DMS153 (cell line): ENCODE measurements at regions not wholly inside any gene's neighbourhood (a gene's known extent, or its start where the extent isn't known, plus 50 kb on each side); places are given as distances from the start of the nearest gene placed in this dataset.

Experiments
- DNase-seq: peaks from one replicate; lab custom pipeline; 2025; lab: John Stamatoyannopoulos, UW

DNA sequence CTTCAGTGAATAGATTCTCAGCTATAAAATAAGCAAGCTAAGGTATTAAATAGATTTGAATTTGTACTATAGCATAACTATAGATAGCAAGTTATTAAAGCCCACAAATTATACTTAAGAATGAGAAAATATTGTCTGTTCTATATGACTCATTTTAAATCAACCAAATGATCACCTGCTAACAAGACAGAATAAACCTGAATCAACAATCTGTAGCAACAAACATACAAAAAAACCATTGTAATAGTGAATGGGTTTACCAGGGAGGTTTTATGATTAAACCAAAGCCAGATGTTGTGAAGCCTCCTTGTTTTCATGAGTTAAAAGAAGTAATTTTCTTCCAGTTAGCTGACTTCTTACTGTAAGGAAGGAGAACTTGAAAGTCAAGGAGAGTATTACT lies 71.9 kb upstream of the HTR1B start:
- no peak for DNase-seq

DNA sequence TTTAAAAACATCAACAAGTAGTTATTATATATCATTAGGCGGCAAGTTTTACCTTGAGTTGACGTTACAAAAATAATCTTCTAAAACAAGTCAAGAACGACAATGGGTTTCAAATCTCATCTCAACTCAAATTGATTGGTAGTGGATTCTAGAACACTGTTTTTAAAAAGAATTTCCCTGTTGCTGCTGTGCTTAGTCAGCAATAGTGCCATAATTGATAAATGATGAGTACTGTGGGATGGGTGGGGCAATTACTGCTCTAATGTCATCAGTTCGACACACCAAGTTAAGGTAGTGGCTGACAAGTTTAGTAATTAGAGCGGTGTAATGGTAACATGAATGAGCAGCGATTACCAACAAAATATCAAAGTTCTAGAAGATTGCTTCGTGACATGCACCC lies 73.4 kb upstream of the HTR1B start:
- DNase-seq: no peak

DNA sequence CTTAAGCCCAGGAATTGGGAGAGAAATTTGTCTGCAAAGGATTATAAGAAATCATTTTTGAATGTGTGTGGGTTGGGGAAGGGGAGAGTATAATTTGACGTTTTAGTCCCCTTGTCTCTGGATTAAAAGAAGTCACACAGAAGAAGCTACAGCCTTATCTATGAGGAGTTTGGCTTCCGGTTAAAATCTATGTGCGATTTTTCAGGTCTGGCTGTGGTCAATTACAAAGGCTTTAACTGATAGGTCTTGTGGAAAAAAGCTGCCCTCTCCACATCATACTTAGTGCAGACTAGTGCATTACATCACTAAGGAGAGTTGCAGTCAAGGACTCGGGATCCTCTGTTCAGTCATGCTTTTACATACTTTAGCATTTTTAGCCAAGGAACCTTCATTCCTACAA lies 80.3 kb upstream of the HTR1B start:
- DNase-seq: no peak

DNA sequence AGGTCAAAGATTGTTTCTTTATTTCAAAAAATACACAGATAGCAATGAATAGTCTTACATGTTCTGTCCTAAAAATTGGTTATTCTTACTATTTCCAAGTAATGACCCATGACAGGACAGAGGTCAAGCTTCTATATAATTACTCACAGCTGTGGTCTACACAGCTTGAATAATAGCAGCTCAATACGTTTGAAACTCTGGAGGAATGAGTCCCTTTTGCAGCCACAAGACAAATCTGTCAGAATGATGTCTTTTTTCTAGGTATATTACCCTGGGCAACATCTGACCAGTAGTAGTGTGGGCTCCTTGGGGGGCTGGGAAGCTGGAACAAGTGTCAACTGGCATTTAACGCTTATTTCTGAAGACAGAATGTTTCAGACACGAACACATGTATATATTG lies 84.9 kb upstream of the HTR1B start:
- DNase-seq: no peak

DNA sequence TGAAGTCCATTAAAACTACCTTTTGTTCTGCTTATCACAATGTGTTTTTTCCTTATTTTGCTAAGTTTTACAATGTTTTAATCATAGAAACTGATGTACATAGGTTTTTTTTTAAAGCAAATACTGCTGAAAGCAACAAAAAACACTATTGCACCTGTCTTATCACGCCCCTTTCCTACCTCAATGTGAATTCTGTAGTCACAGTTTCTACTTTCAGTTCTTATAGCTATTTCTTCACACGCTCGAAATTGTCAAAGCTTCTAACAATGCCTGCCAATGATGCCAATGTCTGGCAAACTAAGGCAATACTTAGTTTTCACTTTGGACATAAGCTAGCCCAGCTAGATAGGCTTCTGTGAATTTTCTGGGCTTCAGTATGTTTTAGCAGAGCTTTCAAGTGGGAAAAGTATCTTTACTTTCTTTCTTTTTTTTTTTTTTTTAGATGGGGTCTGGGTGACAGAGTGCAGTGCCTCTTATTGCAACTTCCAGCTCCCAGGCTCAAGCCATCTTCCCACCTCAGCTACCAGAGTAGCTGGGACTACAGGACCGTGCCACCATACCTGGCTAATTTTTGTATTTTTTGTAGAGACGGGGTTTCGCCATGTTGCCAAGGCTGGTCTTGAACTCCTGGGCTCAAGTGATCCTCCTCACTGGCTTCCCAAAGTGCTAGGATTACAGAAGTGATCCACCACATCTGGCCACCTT lies 85.5 kb upstream of the HTR1B start:
- no peak for DNase-seq

DNA sequence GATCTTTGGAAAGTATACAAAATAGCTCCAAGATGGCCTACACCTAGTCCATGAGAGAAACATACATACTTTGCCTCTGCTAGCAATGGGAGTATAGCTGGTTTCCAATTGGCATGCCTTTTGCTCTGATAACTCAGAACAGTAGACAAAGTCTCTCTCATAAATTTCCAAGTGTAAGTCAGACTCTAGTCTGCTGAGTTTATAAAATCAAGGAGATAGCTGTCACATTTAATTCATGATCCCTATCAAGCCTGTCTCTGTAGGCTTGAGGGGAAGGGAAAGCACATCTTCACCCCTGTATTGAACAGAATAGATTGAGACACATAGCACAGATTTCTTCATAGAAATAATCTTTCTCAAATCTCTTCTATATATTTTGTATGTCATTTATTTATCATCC lies 87.8 kb upstream of the HTR1B start:
- DNase-seq: no peak

GRCh38 chr6:77561768-77562314 lies 91.0 kb upstream of the MEI4 start:
- DNase-seq: peak; percentile 90

DNA sequence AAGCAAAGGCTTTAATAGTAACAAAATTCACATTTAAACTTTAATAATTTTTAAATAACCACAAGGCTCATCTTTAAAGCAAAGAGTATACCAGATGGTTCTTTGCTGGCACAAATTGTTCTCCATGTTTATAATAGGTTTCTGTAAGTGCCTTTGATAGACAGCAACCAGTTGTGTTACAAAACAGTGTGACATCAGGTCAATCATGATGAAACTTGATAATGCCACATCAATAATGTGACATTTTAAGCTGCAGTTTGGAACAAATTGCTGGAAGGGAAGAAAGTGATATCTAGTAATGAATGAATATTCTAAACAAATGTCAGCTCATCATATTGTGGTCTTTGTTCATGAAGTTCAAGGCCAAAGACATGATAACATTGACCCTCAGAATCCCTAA lies 87.5 kb upstream of the MEI4 start:
- DNase-seq: no peak

DNA sequence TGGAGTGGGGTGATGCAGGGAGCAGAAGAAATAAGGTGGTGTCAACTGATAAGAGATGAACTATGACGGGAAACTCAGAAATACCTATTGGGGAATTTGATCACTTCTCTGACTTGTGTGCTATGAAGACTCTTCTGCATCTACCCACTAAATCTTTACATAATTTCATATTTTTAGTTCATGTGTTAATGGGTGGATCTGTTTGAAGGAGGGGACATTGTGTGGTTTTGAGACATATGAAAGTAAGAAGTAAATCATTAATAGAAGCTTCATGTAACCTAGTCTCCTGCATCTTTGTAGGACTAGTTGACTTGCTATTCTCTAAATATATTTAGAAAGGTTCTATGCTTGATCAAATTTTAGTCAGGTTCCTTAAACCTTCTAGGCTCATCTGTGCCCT lies 86.6 kb upstream of the MEI4 start:
- DNase-seq: no peak

DNA sequence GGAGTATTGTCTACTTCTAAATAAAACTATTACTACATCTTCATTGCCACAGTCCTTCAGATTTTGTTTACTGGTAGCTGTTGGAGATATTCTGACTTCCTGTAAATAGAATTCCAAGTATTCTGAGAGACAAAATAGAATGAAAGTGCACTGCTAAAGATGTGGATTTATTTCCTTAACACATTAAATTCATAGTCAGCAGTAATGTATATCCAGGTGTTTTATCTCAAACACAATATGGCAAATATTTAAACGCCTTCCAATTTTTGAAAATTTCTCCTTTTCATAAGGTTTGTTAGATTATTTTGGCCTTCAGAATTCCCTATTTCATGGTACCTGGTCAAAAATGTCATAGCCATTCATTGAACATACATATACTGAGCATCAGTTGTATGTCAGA lies 84.3 kb upstream of the MEI4 start:
- DNase-seq: no peak

- no peak for DNase-seq
Observed at GRCh38 chr6:77573843-77574242, 79.0 kb upstream of the MEI4 start.

DNA sequence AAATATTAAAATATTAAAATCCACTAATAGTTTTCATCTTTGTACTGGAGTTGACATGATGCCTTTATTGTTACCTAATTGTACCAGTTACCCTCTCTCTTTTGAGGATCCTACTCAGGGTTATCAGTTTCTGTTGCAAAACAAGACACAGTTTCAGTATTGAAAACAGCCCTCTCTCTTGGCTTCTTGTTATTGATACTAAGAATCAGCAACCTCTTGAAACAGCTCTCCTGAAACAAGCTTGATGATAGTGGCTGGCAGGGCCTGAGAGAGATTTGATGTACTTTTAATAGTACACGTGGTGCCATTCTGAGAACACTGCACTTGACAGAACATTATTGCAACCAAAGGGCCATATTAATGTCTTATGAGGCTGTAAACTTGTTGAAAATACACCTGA lies 64.9 kb upstream of the MEI4 start:
- DNase-seq: no peak
